ENCODE measurements at regions not wholly inside any gene's neighbourhood (a gene's known extent, or its start where the extent isn't known, plus 50 kb on each side); places are given as distances from the start of the nearest gene placed in this dataset.

DNA sequence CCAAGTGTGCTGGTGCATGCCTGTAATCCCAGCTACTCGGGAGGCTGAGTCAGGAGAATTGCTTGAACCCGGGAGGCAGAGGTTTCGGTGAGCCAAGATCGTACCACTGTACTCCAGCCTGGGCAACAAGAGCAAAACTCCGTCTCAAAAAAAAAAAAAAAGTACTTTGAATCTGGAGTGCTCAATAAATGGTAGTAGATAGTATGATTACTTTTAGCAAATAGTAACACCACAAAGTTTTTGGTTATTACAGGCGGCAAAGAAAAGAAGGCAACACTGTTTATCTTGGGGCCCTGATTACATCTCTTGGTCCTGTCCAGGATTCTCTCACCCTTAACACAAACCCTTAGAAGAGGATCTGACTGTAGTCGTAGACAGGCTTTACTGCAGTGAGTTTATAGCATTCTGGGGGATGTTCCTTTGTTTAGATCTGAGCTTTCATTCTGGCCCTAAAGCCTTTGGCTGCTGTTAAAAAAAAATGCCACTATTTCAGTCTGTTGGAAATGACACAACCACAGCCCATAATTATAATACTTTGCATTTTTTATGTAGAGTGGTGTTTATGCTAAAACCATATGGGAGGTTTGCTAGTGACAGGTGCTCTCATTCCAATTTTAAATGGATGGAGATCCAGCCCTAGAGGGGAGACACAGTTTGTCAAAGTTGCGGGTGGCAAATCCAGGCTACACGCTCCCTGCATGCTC lies 79.7 kb upstream of the SLC2A1 start:
- H3K4me3 ChIP-seq (ENCODE audit: low read depth, low read length): no peak overlapping the region
- no peak for DNase-seq (ENCODE audit: low read depth)
- TF ChIP-seq POLR2A (IDR thresholded peaks at IDR 0.05; ENCODE audit: extremely low read depth, insufficient read length): no peak
- no peak for TF ChIP-seq MYC (IDR thresholded peaks at IDR 0.05; ENCODE audit: low read depth, low read length)
- TF ChIP-seq MAX (IDR thresholded peaks at IDR 0.05; ENCODE audit: low read depth, low read length): no peak
- TF ChIP-seq CTCF (IDR thresholded peaks at IDR 0.05; ENCODE audit: low read depth, low read length): no peak

- DNase-seq (ENCODE audit: low read depth): no peak
- no peak overlapping the region for H3K4me3 ChIP-seq (ENCODE audit: low read depth, low read length)
- TF ChIP-seq POLR2A (IDR thresholded peaks at IDR 0.05; ENCODE audit: extremely low read depth, insufficient read length) (no peak), CTCF (IDR thresholded peaks at IDR 0.05; ENCODE audit: low read depth, low read length) (no peak), MAX (IDR thresholded peaks at IDR 0.05; ENCODE audit: low read depth, low read length) (no peak), MYC (IDR thresholded peaks at IDR 0.05; ENCODE audit: low read depth, low read length) (no peak)
Observed at GRCh38 chr1:43037466-43037865, 78.8 kb upstream of the SLC2A1 start.

DNA sequence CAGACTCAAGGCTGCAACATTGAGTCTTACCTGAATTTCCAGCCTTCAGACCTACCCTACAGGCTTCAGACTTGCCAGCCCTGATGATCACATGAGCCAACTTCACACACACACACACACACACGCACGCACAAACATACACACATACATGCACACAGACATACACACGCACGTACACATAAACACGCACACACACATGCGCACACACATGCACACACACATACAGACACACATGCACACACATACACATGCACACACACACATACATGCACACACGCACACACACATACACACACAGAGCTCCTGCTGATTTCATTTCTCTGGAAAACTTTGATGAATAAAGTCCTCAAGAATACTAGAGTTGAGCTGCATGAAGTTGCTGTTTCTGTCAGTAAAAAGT lies 78.3 kb upstream of the SLC2A1 start:
- H3K4me3 ChIP-seq (ENCODE audit: low read depth, low read length): no peak overlapping the region
- no peak for TF ChIP-seq CTCF (IDR thresholded peaks at IDR 0.05; ENCODE audit: low read depth, low read length)
- no peak for TF ChIP-seq MYC (IDR thresholded peaks at IDR 0.05; ENCODE audit: low read depth, low read length)
- no peak for TF ChIP-seq MAX (IDR thresholded peaks at IDR 0.05; ENCODE audit: low read depth, low read length)
- no peak for TF ChIP-seq POLR2A (IDR thresholded peaks at IDR 0.05; ENCODE audit: extremely low read depth, insufficient read length)
- no peak for DNase-seq (ENCODE audit: low read depth)

DNA sequence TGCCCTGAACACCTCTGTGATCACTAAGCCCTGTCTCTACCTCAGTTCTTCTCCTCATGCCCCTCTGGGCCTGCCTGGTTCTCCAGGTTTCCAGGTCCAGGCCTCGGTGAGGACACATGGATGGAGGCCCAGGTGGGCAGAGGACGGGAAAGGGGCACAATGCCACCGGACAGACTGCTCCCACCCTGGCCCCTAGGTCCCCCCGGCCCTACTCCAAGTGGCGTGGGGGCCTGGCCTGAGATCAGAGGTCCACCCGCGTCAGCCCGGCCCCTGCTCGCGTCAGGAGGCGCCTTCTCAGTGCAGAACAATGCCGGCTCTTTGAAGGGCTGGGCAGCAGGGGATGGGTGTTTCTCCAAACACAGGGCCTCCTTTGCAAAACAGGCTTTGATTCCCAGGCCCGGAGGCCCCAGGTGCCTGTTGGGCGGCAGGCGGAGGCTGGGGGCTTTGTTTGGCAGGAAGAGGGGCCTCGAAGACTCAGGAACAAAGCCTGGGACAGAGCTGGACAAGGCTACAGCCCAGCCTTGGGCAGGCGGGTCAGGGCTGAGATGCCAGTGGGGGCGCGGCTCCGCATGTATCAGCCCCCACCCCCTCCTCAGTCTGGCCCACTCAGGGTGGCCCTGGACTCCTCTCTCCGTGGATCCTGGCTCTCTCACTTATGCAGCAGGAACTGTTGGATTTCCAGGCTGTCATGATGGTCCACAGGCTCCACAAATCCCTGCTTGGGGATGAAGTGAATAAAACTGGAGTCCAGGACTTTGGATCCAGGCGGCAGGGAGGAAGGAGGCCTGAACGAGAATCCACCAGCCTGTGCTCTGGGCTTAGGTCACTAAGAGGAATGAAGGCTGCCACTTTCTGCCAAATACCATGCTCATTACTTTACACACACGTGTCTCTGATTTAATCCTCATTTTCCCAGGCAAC lies 77.4 kb upstream of the SLC2A1 start:
- DNase-seq (ENCODE audit: low read depth): no peak
- TF ChIP-seq POLR2A (IDR thresholded peaks at IDR 0.05; ENCODE audit: extremely low read depth, insufficient read length) (no peak), MYC (IDR thresholded peaks at IDR 0.05; ENCODE audit: low read depth, low read length) (no peak), CTCF (IDR thresholded peaks at IDR 0.05; ENCODE audit: low read depth, low read length) (no peak), MAX (IDR thresholded peaks at IDR 0.05; ENCODE audit: low read depth, low read length) (no peak)
- H3K4me3 ChIP-seq (ENCODE audit: low read depth, low read length): no peak overlapping the region

GRCh38 chr1:43034778-43035177 lies 76.1 kb upstream of the SLC2A1 start:
- TF ChIP-seq POLR2A (IDR thresholded peaks at IDR 0.05; ENCODE audit: extremely low read depth, insufficient read length) (no peak), CTCF (IDR thresholded peaks at IDR 0.05; ENCODE audit: low read depth, low read length) (no peak), MAX (IDR thresholded peaks at IDR 0.05; ENCODE audit: low read depth, low read length) (no peak), MYC (IDR thresholded peaks at IDR 0.05; ENCODE audit: low read depth, low read length) (no peak)
- no peak overlapping the region for H3K4me3 ChIP-seq (ENCODE audit: low read depth, low read length)
- DNase-seq (ENCODE audit: low read depth): no peak

Measured in NB4 (cell line).